Fibroblast of lung (primary cell): ENCODE measurements at regions not wholly inside any gene's neighbourhood (a gene's known extent, or its start where the extent isn't known, plus 50 kb on each side); places are given as distances from the start of the nearest gene placed in this dataset.

Source experiments
- CTCF ChIP-seq, 2 donors: IDR thresholded peaks in 1 of 2; conservative IDR thresholded peaks in 1 of 2; 1 replicate in 1 of 2; 2 replicates in 1 of 2; pipeline ENCODE4 v1.5.1; 2011 to 2012; ENCODE audit warnings: low read length in 2 of 2, control low read depth in 1 of 2, inconsistent platforms in 1 of 2, low read depth in 1 of 2, mild to moderate bottlenecking in 1 of 2
- EZH2 ChIP-seq: IDR thresholded peaks from 2 replicates; pipeline ENCODE4 v1.5.1; 2012; ENCODE audit warnings: low read length, control low read depth, mild to moderate bottlenecking; ENCODE audit errors: missing control alignments

- TF ChIP-seq CTCF (conservative IDR thresholded peaks at IDR 0.05 in 1 of 2, IDR thresholded peaks at IDR 0.05 in 1 of 2; ENCODE audit: low read depth in 1 of 2, low read length in 2 of 2) (no peak), EZH2 (no peak)
Observed at GRCh38 chr7:24172856-24173255, 111.1 kb upstream of the NPY start.
